ENCODE measurements at regions not wholly inside any gene's neighbourhood (a gene's known extent, or its start where the extent isn't known, plus 50 kb on each side); places are given as distances from the start of the nearest gene placed in this dataset.

GRCh38 chr14:100469632-100470522, 117.3 kb downstream of the BEGAIN start:
- intact Hi-C loops (cut with DNase I) = no loop called here
- DNase-seq (no peak), ATAC-seq (no peak)
- Histone ChIP-seq H3K9me3 (no peaks in the 10 kb centered on the region), H3K27me3 (ENCODE audit: insufficient read depth in 3 of 3, low read length in 2 of 3) (no peaks in the 10 kb centered on the region), H3K4me1 (peaks cover 15% of the 10 kb centered on the region), H3K27ac (no peak overlapping the region), H3K4me3 (no peak overlapping the region), H3K36me3 (ENCODE audit: insufficient read depth in 1 of 2, low read depth in 1 of 2) (no peaks in the 10 kb centered on the region)
- TF ChIP-seq CTCF (IDR thresholded peaks at IDR 0.05) = no peak
- 97 to 99% (median 99%) methylated on average over 6 of the region's 6 CpGs for WGBS, 3 donors

DNA sequence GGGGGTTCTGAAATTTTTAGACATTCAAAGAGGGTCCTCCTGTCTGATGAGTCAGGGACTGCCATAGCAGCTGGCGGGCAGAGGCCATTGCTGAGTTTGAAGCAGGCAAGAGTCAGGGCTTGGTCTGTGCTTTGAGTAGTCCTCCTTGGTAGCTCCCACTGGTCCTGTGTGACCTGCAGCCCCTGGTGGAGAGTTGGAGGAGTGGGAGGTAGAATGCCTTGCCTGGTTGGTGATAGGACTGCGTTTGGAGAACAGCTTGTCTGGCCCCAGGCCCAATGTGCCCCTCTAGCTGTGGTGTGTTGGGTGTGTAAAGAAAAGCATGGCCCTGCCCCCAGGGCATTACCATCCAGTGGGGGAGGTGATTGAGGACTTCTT, 116.7 kb downstream of the BEGAIN start:
- Histone ChIP-seq H3K4me1 (peaks cover 15% of the 10 kb centered on the region), H3K9me3 (no peaks in the 10 kb centered on the region), H3K36me3 (ENCODE audit: insufficient read depth in 1 of 2, low read depth in 1 of 2) (no peaks in the 10 kb centered on the region), H3K4me3 (no peak overlapping the region), H3K27ac (no peak overlapping the region), H3K27me3 (ENCODE audit: insufficient read depth in 3 of 3, low read length in 2 of 3) (no peaks in the 10 kb centered on the region)
- TF ChIP-seq CTCF (IDR thresholded peaks at IDR 0.05) = no peak
- no peak for ATAC-seq
- DNase-seq = no peak
- 75 to 94% (median 89%) methylated on average over 2 of the region's 2 CpGs for WGBS, 3 donors
- intact Hi-C loops (cut with DNase I) = no loop called here

DNA sequence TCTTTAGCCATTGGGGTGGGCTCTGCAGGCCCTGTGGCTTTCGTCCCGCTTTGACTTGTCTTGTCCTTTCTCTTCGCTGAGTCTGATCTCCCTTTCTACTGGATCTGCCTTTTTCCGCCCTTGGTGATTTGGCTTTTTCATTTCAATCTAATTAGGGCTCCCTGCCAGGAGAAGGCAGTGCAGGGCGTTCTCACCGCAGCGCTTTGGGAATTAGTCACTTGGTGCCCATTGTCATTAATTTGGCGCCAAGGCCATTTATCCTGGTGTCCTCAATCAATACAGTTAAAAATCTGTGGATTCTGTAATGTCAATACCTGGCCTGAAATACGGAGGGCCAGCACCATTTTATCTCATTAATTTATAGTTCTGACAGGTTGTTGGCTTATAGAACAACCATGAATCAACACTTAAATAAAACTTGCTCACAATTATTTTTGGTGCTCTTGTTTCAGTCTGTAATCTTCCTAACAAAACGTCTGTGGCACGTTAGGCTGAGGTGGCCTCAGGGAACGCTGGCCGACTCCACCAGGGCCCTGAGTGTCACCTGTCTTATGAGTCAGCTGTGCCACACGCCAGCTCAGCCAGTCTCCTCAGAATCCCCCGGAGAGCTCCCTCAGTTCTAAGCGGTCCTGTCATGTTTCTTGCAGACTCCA, 115.7 kb downstream of the BEGAIN start:
- Histone ChIP-seq H3K4me3 (no peak overlapping the region), H3K27ac (peak overlapping the region; percentile 71), H3K36me3 (ENCODE audit: insufficient read depth in 1 of 2, low read depth in 1 of 2) (no peaks in the 10 kb centered on the region), H3K9me3 (no peaks in the 10 kb centered on the region), H3K27me3 (ENCODE audit: insufficient read depth in 3 of 3, low read length in 2 of 3) (no peaks in the 10 kb centered on the region), H3K4me1 (peaks cover 15% of the 10 kb centered on the region)
- WGBS, 3 donors = 55 to 59% (median 57%) methylated on average over 16 of the region's 16 CpGs
- DNase-seq (peak; percentile 50 to 86), ATAC-seq (peak; percentile 94 to 98 (median 98))
- intact Hi-C loops (cut with DNase I) = no loop called here
- TF ChIP-seq CTCF (IDR thresholded peaks at IDR 0.05) = no peak

- Histone ChIP-seq H3K36me3 (ENCODE audit: insufficient read depth in 1 of 2, low read depth in 1 of 2) (no peaks in the 10 kb centered on the region), H3K4me3 (no peak overlapping the region), H3K27me3 (ENCODE audit: insufficient read depth in 3 of 3, low read length in 2 of 3) (no peaks in the 10 kb centered on the region), H3K9me3 (no peaks in the 10 kb centered on the region), H3K27ac (peak overlapping the region; percentile 71), H3K4me1 (peaks cover 15% of the 10 kb centered on the region)
- 48 to 65% (median 64%) methylated on average over 7 of the region's 7 CpGs for WGBS, 3 donors
- no peak for DNase-seq
- no peak for TF ChIP-seq CTCF (IDR thresholded peaks at IDR 0.05)
- intact Hi-C loops (cut with DNase I) = no loop called here
- ATAC-seq = no peak
Observed at GRCh38 chr14:100472094-100472455, 115.1 kb downstream of the BEGAIN start.

Data from psoas muscle (tissue), 7 donors.